DOHH2 (cell line): ENCODE measurements at regions not wholly inside any gene's neighbourhood (a gene's known extent, or its start where the extent isn't known, plus 50 kb on each side); places are given as distances from the start of the nearest gene placed in this dataset.

ENCODE experiments used
- H3F3A ChIP-seq: fragments of 200-600 bp; sonication (generic), shearing (Covaris generic); 2 replicates; pipeline ENCODE4 v1.6.0; 2016; ENCODE audit warnings: antibody characterized with exemption, mild to moderate bottlenecking; ENCODE audit not compliant: control insufficient read depth, insufficient read depth
- H3K27ac ChIP-seq: fragments of 200-600 bp; sonication (generic); 2 replicates; pipeline ENCODE4 v1.5.1; 2014; ENCODE audit warnings: low read depth, mild to moderate bottlenecking, low read length, moderate library complexity
- H3K27me3 ChIP-seq: fragments of 200-600 bp; sonication (generic); 2 replicates; pipeline ENCODE4 v1.6.1; 2014; ENCODE audit warnings: mild to moderate bottlenecking, low read length, mixed read lengths; ENCODE audit not compliant: control insufficient read depth
- H3K36me3 ChIP-seq: fragments of 200-600 bp; sonication (generic); 2 replicates; pipeline ENCODE4 v1.6.1; 2014; ENCODE audit warnings: mild to moderate bottlenecking, low read length, moderate library complexity, mixed read lengths; ENCODE audit not compliant: control insufficient read depth
- H3K4me1 ChIP-seq: fragments of 200-600 bp; sonication (generic); 2 replicates; pipeline ENCODE4 v1.6.1; 2014; ENCODE audit warnings: mild to moderate bottlenecking, low read length, mixed read lengths; ENCODE audit not compliant: control insufficient read depth
- H3K4me2 ChIP-seq: fragments of 200-600 bp; sonication (generic); 2 replicates; pipeline ENCODE4 v1.6.0; 2014; ENCODE audit warnings: mild to moderate bottlenecking, low read length, moderate library complexity
- H3K4me3 ChIP-seq: fragments of 200-600 bp; sonication (generic); 2 replicates; pipeline ENCODE4 v1.5.1; 2014; ENCODE audit warnings: mild to moderate bottlenecking, low read length, mixed read lengths
- H3K79me2 ChIP-seq: fragments of 200-600 bp; sonication (generic); 2 replicates; pipeline ENCODE4 v1.6.1; 2014; ENCODE audit warnings: mild to moderate bottlenecking, low read length, mixed read lengths; ENCODE audit not compliant: control insufficient read depth
- H3K9me2 ChIP-seq: fragments of 200-600 bp; sonication (generic); replicated peaks from 2 replicates; pipeline ENCODE4 v1.6.1; 2014; ENCODE audit warnings: mild to moderate bottlenecking, low read length, mixed read lengths; ENCODE audit not compliant: control insufficient read depth
- H3K9me3 ChIP-seq: fragments of 200-600 bp; sonication (generic); 2 replicates; pipeline ENCODE4 v1.6.1; 2014; ENCODE audit warnings: antibody characterized with exemption, low read length, mixed read lengths; ENCODE audit not compliant: control insufficient read depth, insufficient read depth
- H4K20me1 ChIP-seq: fragments of 200-600 bp; sonication (generic); 2 replicates; pipeline ENCODE4 v1.6.0; 2014; ENCODE audit warnings: low read depth, mild to moderate bottlenecking, antibody characterized with exemption, low read length, moderate library complexity; ENCODE audit not compliant: control insufficient read depth, insufficient read depth
- EZH2phosphoT487 ChIP-seq: fragments of 200-600 bp; sonication (generic); IDR thresholded peaks from 2 replicates; pipeline ENCODE4 v1.6.1; 2017; ENCODE audit warnings: borderline replicate concordance, mild to moderate bottlenecking, antibody characterized with exemption, low read length, moderate library complexity, mixed read lengths
- TF ChIP-seq, protein P1 (sequence below): fragments of 200-600 bp; sonication (generic); IDR thresholded peaks from one replicate; pipeline ENCODE4 v1.5.1; 2014; ENCODE audit warnings: antibody characterized with exemption, mild to moderate bottlenecking, low read depth, low read length; ENCODE audit not compliant: poor library complexity, severe bottlenecking

DNA sequence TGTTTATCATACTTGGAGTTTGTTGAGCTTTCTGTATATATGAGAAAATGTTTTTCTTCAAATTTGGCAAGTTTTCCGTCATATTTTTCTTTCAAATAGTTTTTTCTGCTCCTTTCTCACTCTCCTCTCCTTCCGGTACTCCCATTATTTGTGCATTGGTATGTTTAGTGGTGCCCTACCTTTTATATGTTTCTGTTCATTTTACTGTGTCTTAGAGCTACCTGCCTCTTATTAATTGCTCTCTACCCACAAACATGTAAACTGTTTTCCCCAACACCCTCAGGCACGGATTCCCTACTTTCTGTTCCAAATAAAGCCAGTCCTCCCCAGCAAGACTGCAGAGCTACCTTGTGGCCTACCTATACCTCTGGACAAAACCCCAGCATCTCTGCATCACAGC is 60.6 kb upstream of the S1PR3 start:
- Histone ChIP-seq H4K20me1 (no peaks in the 10 kb centered on the region), H3K36me3 (no peaks in the 10 kb centered on the region), H3F3A (no peaks in the 10 kb centered on the region), H3K79me2 (no peaks in the 10 kb centered on the region), H3K4me2 (no peak overlapping the region), H3K27me3 (no peaks in the 10 kb centered on the region), H3K9me2 (no peaks in the 10 kb centered on the region), H3K4me3 (no peak overlapping the region), H3K4me1 (peaks cover 36% of the 10 kb centered on the region), H3K9me3 (no peaks in the 10 kb centered on the region), H3K27ac (no peak overlapping the region)
- TF ChIP-seq EZH2phosphoT487, result no peak
- TF ChIP-seq, protein P1, sequence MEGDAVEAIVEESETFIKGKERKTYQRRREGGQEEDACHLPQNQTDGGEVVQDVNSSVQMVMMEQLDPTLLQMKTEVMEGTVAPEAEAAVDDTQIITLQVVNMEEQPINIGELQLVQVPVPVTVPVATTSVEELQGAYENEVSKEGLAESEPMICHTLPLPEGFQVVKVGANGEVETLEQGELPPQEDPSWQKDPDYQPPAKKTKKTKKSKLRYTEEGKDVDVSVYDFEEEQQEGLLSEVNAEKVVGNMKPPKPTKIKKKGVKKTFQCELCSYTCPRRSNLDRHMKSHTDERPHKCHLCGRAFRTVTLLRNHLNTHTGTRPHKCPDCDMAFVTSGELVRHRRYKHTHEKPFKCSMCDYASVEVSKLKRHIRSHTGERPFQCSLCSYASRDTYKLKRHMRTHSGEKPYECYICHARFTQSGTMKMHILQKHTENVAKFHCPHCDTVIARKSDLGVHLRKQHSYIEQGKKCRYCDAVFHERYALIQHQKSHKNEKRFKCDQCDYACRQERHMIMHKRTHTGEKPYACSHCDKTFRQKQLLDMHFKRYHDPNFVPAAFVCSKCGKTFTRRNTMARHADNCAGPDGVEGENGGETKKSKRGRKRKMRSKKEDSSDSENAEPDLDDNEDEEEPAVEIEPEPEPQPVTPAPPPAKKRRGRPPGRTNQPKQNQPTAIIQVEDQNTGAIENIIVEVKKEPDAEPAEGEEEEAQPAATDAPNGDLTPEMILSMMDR, result no peak

DNA sequence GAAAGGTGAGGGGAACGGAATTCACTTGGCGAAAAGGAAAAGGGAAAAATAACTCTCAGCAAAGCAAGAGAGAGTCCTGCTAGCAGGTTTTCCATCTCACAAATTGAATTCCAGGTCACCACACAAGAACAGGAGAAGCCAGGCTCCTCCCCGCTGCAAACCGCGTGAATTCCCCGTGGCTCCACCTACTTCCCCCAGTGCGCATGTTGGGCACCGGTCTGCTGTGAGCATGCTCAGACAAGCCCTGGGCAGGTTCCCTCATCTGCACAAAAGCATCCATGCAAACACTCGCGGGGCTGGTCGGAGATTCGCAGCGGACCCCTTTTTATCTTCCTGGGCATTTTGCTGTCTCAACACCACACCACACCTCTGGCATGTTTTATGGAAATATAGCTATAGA is 58.5 kb upstream of the S1PR3 start:
- Histone ChIP-seq H3K4me2 (no peak overlapping the region), H3K27me3 (no peaks in the 10 kb centered on the region), H3K36me3 (no peaks in the 10 kb centered on the region), H3K9me2 (no peaks in the 10 kb centered on the region), H3F3A (no peaks in the 10 kb centered on the region), H3K79me2 (no peaks in the 10 kb centered on the region), H3K27ac (no peak overlapping the region), H3K9me3 (no peaks in the 10 kb centered on the region), H4K20me1 (no peaks in the 10 kb centered on the region), H3K4me3 (no peak overlapping the region), H3K4me1 (peaks cover 15% of the 10 kb centered on the region)
- TF ChIP-seq, protein P1, result no peak
- TF ChIP-seq EZH2phosphoT487, result no peak

DNA sequence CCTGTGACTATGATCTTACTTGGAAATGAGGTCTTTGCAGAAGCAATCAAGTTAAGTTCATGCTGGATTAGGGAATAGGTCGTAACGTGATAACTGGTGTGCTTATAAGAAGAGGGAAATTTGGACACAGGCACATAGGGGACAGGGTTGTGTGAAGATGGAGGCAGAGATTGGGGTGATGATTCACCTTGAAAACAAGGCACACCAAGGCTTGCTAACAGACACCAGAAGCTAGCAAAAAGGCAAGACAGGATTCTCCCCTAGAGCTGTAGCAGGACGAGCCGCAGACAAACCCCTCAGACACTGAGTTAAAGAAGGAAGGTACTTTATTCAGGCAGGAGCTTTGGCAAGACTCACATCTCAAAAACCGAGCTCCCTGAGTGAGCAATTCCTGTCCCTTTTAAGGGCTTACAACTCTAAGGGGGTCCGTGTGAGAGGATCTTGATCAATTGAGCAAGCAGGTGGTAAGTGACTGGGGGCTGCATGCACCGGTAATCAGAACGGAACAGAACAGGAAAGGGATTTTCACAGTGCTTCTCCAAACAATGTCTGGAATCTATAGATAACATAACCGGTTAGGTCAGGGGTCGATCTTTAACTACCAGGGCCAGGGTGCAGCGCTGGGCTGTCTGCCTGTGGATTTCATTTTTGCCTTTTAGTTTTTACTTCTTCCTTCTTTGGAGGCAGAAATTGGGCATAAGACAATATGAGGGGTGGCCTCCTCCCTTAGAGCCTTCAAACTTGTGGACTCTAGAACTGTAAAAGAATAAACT is 57.5 kb upstream of the S1PR3 start:
- Histone ChIP-seq H3F3A (no peaks in the 10 kb centered on the region), H3K4me2 (no peak overlapping the region), H3K36me3 (no peaks in the 10 kb centered on the region), H4K20me1 (no peaks in the 10 kb centered on the region), H3K27ac (no peak overlapping the region), H3K9me3 (no peaks in the 10 kb centered on the region), H3K79me2 (no peaks in the 10 kb centered on the region), H3K9me2 (no peaks in the 10 kb centered on the region), H3K4me3 (no peak overlapping the region), H3K27me3 (no peaks in the 10 kb centered on the region), H3K4me1 (peaks cover 6% of the 10 kb centered on the region; the same call in 1 of the 2 replicates)
- TF ChIP-seq, protein P1, result no peak
- TF ChIP-seq EZH2phosphoT487, result no peak
